MM.1S (cell line): ENCODE measurements at regions not wholly inside any gene's neighbourhood (a gene's known extent, or its start where the extent isn't known, plus 50 kb on each side); places are given as distances from the start of the nearest gene placed in this dataset.

Experiments
- EZH2 ChIP-seq: fragments of 300-600 bp; sonication (generic); optimal IDR thresholded peaks from 2 replicates; pipeline ENCODE3; 2017; ENCODE audit warnings: low read depth, mild to moderate bottlenecking, antibody characterized with exemption, low read length, mixed read lengths
- EZH2phosphoT487 ChIP-seq: fragments of 300-600 bp; sonication (generic); IDR thresholded peaks from 2 replicates; pipeline ENCODE4 v1.6.1; 2018; ENCODE audit warnings: antibody characterized with exemption, low read length
- TF ChIP-seq, protein P1 (sequence below): fragments of 300-600 bp; sonication (generic); IDR thresholded peaks from 2 replicates; pipeline ENCODE4 v1.5.1; 2016; ENCODE audit warnings: antibody characterized with exemption, low read length, mixed read lengths

DNA sequence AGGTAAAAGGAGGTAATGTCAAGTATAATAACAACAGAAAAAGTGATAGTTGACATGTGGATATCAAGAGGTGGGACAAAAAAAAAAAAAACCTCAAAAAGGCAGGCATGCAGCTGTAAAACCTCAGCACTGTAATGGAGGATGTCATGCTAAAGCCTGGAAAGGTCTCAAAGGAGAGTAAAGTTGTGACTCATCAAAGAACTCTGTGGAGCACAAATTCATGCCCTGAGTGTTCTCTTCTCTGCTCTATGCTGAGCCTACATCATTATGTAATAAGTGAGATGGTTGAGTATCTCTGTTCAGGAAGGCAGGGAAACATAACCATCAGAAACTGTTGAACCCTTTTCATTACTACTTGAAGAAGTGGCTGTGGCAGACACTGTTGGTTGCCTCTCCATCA lies 597.8 kb downstream of the BCOR start:
- TF ChIP-seq, protein P1, sequence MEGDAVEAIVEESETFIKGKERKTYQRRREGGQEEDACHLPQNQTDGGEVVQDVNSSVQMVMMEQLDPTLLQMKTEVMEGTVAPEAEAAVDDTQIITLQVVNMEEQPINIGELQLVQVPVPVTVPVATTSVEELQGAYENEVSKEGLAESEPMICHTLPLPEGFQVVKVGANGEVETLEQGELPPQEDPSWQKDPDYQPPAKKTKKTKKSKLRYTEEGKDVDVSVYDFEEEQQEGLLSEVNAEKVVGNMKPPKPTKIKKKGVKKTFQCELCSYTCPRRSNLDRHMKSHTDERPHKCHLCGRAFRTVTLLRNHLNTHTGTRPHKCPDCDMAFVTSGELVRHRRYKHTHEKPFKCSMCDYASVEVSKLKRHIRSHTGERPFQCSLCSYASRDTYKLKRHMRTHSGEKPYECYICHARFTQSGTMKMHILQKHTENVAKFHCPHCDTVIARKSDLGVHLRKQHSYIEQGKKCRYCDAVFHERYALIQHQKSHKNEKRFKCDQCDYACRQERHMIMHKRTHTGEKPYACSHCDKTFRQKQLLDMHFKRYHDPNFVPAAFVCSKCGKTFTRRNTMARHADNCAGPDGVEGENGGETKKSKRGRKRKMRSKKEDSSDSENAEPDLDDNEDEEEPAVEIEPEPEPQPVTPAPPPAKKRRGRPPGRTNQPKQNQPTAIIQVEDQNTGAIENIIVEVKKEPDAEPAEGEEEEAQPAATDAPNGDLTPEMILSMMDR: no peak
- TF ChIP-seq EZH2: no peak
- no peak for TF ChIP-seq EZH2phosphoT487
